ENCODE measurements at regions not wholly inside any gene's neighbourhood (a gene's known extent, or its start where the extent isn't known, plus 50 kb on each side); places are given as distances from the start of the nearest gene placed in this dataset.

GRCh38 chr18:68262690-68263294 lies 452.1 kb downstream of the TMX3 start:
- Histone ChIP-seq H3K36me3 (ENCODE audit: control insufficient read depth, insufficient read depth, low read length) (no peaks in the 10 kb centered on the region), H3K9me3 (ENCODE audit: control insufficient read depth, insufficient read depth, low read length) (no peaks in the 10 kb centered on the region), H3K4me1 (ENCODE audit: control insufficient read depth, insufficient read depth, low read length) (no peaks in the 10 kb centered on the region), H3K9ac (ENCODE audit: low read depth, low read length) (no peak overlapping the region), H3K27me3 (ENCODE audit: control insufficient read depth, insufficient read depth, low read length) (no peaks in the 10 kb centered on the region), H3K4me3 (ENCODE audit: low read depth, low read length) (no peak overlapping the region)

- Histone ChIP-seq H3K4me1 (ENCODE audit: control insufficient read depth, insufficient read depth, low read length) (no peaks in the 10 kb centered on the region), H3K36me3 (ENCODE audit: control insufficient read depth, insufficient read depth, low read length) (no peaks in the 10 kb centered on the region), H3K9ac (ENCODE audit: low read depth, low read length) (no peak overlapping the region), H3K9me3 (ENCODE audit: control insufficient read depth, insufficient read depth, low read length) (no peaks in the 10 kb centered on the region), H3K27me3 (ENCODE audit: control insufficient read depth, insufficient read depth, low read length) (no peaks in the 10 kb centered on the region), H3K4me3 (ENCODE audit: low read depth, low read length) (no peak overlapping the region)
These were observed 458.4 kb downstream of the TMX3 start for GRCh38 chr18:68256418-68257067.

GRCh38 chr18:68244786-68245185 lies 470.1 kb downstream of the TMX3 start:
- H3K36me3 ChIP-seq (ENCODE audit: control insufficient read depth, insufficient read depth, low read length), result no peaks in the 10 kb centered on the region
- H3K4me3 ChIP-seq (ENCODE audit: low read depth, low read length), result no peak overlapping the region
- no peaks in the 10 kb centered on the region for H3K4me1 ChIP-seq (ENCODE audit: control insufficient read depth, insufficient read depth, low read length)
- no peaks in the 10 kb centered on the region for H3K27me3 ChIP-seq (ENCODE audit: control insufficient read depth, insufficient read depth, low read length)
- no peaks in the 10 kb centered on the region for H3K9me3 ChIP-seq (ENCODE audit: control insufficient read depth, insufficient read depth, low read length)
- no peak overlapping the region for H3K9ac ChIP-seq (ENCODE audit: low read depth, low read length)

GRCh38 chr18:68241881-68242280 lies 473.0 kb downstream of the TMX3 start:
- Histone ChIP-seq H3K9me3 (ENCODE audit: control insufficient read depth, insufficient read depth, low read length) (no peaks in the 10 kb centered on the region), H3K9ac (ENCODE audit: low read depth, low read length) (no peak overlapping the region), H3K4me3 (ENCODE audit: low read depth, low read length) (no peak overlapping the region), H3K27me3 (ENCODE audit: control insufficient read depth, insufficient read depth, low read length) (no peaks in the 10 kb centered on the region), H3K36me3 (ENCODE audit: control insufficient read depth, insufficient read depth, low read length) (no peaks in the 10 kb centered on the region), H3K4me1 (ENCODE audit: control insufficient read depth, insufficient read depth, low read length) (no peaks in the 10 kb centered on the region)

GRCh38 chr18:68234676-68235075 lies 480.2 kb downstream of the TMX3 start:
- Histone ChIP-seq H3K27me3 (ENCODE audit: control insufficient read depth, insufficient read depth, low read length) (no peaks in the 10 kb centered on the region), H3K36me3 (ENCODE audit: control insufficient read depth, insufficient read depth, low read length) (no peaks in the 10 kb centered on the region), H3K9me3 (ENCODE audit: control insufficient read depth, insufficient read depth, low read length) (no peaks in the 10 kb centered on the region), H3K4me3 (ENCODE audit: low read depth, low read length) (no peak overlapping the region), H3K4me1 (ENCODE audit: control insufficient read depth, insufficient read depth, low read length) (no peaks in the 10 kb centered on the region), H3K9ac (ENCODE audit: low read depth, low read length) (no peak overlapping the region)

GRCh38 chr18:68234131-68234530 lies 480.8 kb downstream of the TMX3 start:
- H3K4me3 ChIP-seq (ENCODE audit: low read depth, low read length), result no peak overlapping the region
- no peaks in the 10 kb centered on the region for H3K4me1 ChIP-seq (ENCODE audit: control insufficient read depth, insufficient read depth, low read length)
- no peaks in the 10 kb centered on the region for H3K9me3 ChIP-seq (ENCODE audit: control insufficient read depth, insufficient read depth, low read length)
- no peaks in the 10 kb centered on the region for H3K36me3 ChIP-seq (ENCODE audit: control insufficient read depth, insufficient read depth, low read length)
- no peak overlapping the region for H3K9ac ChIP-seq (ENCODE audit: low read depth, low read length)
- H3K27me3 ChIP-seq (ENCODE audit: control insufficient read depth, insufficient read depth, low read length), result no peaks in the 10 kb centered on the region

- Histone ChIP-seq H3K36me3 (ENCODE audit: control insufficient read depth, insufficient read depth, low read length) (no peaks in the 10 kb centered on the region), H3K4me3 (ENCODE audit: low read depth, low read length) (no peak overlapping the region), H3K9me3 (ENCODE audit: control insufficient read depth, insufficient read depth, low read length) (no peaks in the 10 kb centered on the region), H3K4me1 (ENCODE audit: control insufficient read depth, insufficient read depth, low read length) (no peaks in the 10 kb centered on the region), H3K9ac (ENCODE audit: low read depth, low read length) (no peak overlapping the region), H3K27me3 (ENCODE audit: control insufficient read depth, insufficient read depth, low read length) (no peaks in the 10 kb centered on the region)
These were observed 481.9 kb downstream of the TMX3 start for GRCh38 chr18:68233018-68233417.

- H3K9ac ChIP-seq (ENCODE audit: low read depth, low read length), result no peak overlapping the region
- no peaks in the 10 kb centered on the region for H3K9me3 ChIP-seq (ENCODE audit: control insufficient read depth, insufficient read depth, low read length)
- H3K4me1 ChIP-seq (ENCODE audit: control insufficient read depth, insufficient read depth, low read length), result no peaks in the 10 kb centered on the region
- H3K36me3 ChIP-seq (ENCODE audit: control insufficient read depth, insufficient read depth, low read length), result no peaks in the 10 kb centered on the region
- no peak overlapping the region for H3K4me3 ChIP-seq (ENCODE audit: low read depth, low read length)
- no peaks in the 10 kb centered on the region for H3K27me3 ChIP-seq (ENCODE audit: control insufficient read depth, insufficient read depth, low read length)
These were observed 485.6 kb downstream of the TMX3 start for GRCh38 chr18:68229351-68229750.

GRCh38 chr18:68221111-68221724 lies 493.7 kb downstream of the TMX3 start:
- no peak overlapping the region for H3K4me3 ChIP-seq (ENCODE audit: low read depth, low read length)
- no peak overlapping the region for H3K9ac ChIP-seq (ENCODE audit: low read depth, low read length)
- H3K27me3 ChIP-seq (ENCODE audit: control insufficient read depth, insufficient read depth, low read length), result no peaks in the 10 kb centered on the region
- no peaks in the 10 kb centered on the region for H3K36me3 ChIP-seq (ENCODE audit: control insufficient read depth, insufficient read depth, low read length)
- H3K9me3 ChIP-seq (ENCODE audit: control insufficient read depth, insufficient read depth, low read length), result no peaks in the 10 kb centered on the region
- H3K4me1 ChIP-seq (ENCODE audit: control insufficient read depth, insufficient read depth, low read length), result peaks cover 3% of the 10 kb centered on the region

- peaks cover 3% of the 10 kb centered on the region for H3K4me1 ChIP-seq (ENCODE audit: control insufficient read depth, insufficient read depth, low read length)
- H3K27me3 ChIP-seq (ENCODE audit: control insufficient read depth, insufficient read depth, low read length), result no peaks in the 10 kb centered on the region
- no peak overlapping the region for H3K9ac ChIP-seq (ENCODE audit: low read depth, low read length)
- no peaks in the 10 kb centered on the region for H3K36me3 ChIP-seq (ENCODE audit: control insufficient read depth, insufficient read depth, low read length)
- H3K4me3 ChIP-seq (ENCODE audit: low read depth, low read length), result no peak overlapping the region
- no peaks in the 10 kb centered on the region for H3K9me3 ChIP-seq (ENCODE audit: control insufficient read depth, insufficient read depth, low read length)
These were observed 494.4 kb downstream of the TMX3 start for GRCh38 chr18:68220458-68220857.

- no peaks in the 10 kb centered on the region for H3K27me3 ChIP-seq (ENCODE audit: control insufficient read depth, insufficient read depth, low read length)
- H3K9me3 ChIP-seq (ENCODE audit: control insufficient read depth, insufficient read depth, low read length), result no peaks in the 10 kb centered on the region
- H3K9ac ChIP-seq (ENCODE audit: low read depth, low read length), result no peak overlapping the region
- no peak overlapping the region for H3K4me3 ChIP-seq (ENCODE audit: low read depth, low read length)
- H3K4me1 ChIP-seq (ENCODE audit: control insufficient read depth, insufficient read depth, low read length), result peaks cover 3% of the 10 kb centered on the region
- H3K36me3 ChIP-seq (ENCODE audit: control insufficient read depth, insufficient read depth, low read length), result no peaks in the 10 kb centered on the region
These were observed 495.0 kb downstream of the TMX3 start for GRCh38 chr18:68219872-68220271.

GRCh38 chr18:68219274-68219673 lies 495.6 kb downstream of the TMX3 start:
- Histone ChIP-seq H3K4me3 (ENCODE audit: low read depth, low read length) (no peak overlapping the region), H3K9me3 (ENCODE audit: control insufficient read depth, insufficient read depth, low read length) (no peaks in the 10 kb centered on the region), H3K27me3 (ENCODE audit: control insufficient read depth, insufficient read depth, low read length) (no peaks in the 10 kb centered on the region), H3K4me1 (ENCODE audit: control insufficient read depth, insufficient read depth, low read length) (peaks cover 3% of the 10 kb centered on the region), H3K9ac (ENCODE audit: low read depth, low read length) (no peak overlapping the region), H3K36me3 (ENCODE audit: control insufficient read depth, insufficient read depth, low read length) (no peaks in the 10 kb centered on the region)
